Ovary (tissue), 3 donors: ENCODE measurements at regions not wholly inside any gene's neighbourhood (a gene's known extent, or its start where the extent isn't known, plus 50 kb on each side); places are given as distances from the start of the nearest gene placed in this dataset.

Source experiments
- EP300 ChIP-seq: sonication (generic); formaldehyde crosslinking; IDR thresholded peaks from one replicate; pipeline ENCODE4 v1.6.1; 2017; ENCODE audit warnings: antibody characterized with exemption
- POLR2A ChIP-seq: fragments of 450-650 bp; IDR thresholded peaks from one replicate; pipeline ENCODE4 v1.6.1; 2017; ENCODE audit warnings: antibody characterized with exemption, mild to moderate bottlenecking, moderate library complexity
- TF ChIP-seq, protein P1 (sequence below), 3 donors: fragments of 450-650 bp in 2 of 3; fragments of 200-600 bp in 1 of 3; IDR thresholded peaks; one replicate each; pipeline versions ENCODE4 v1.5.1 to v1.8.0; 2016 to 2022; ENCODE audit warnings: antibody characterized with exemption in 3 of 3, mild to moderate bottlenecking in 1 of 3
- donor health status: DM: no; HTN: no; CAD: no.

DNA sequence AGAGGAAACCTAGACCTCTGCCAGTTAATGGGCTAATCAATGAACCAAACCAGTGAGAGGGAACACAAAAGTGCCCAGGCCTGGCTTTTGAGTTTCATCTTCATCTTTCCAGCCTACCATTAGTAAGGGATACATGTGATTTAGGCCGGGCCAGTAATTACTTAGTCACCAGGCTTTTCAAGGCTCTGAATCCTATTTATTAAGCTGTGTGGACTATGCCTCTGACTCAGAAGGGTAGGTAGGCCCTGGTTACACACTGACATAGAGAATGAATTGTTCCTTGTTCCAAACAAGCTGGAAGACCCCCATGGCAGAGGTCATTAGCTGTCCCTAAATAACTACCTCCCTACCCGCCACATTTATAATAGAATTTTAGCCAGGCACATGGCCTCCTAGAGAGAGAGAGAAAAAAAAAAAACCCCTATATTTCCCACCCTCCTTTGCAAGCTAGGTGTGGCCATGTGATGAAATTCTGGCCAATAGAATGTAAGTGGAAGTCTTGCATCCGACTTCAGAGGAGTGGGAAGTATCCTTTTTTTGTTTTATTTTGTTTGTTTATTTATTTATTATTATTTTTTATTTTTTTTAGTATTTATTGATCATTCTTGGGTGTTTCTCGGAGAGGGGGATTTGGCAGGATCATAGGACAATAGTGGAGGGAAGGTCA lies 112.3 kb upstream of the BCOR start:
- TF ChIP-seq, protein P1, sequence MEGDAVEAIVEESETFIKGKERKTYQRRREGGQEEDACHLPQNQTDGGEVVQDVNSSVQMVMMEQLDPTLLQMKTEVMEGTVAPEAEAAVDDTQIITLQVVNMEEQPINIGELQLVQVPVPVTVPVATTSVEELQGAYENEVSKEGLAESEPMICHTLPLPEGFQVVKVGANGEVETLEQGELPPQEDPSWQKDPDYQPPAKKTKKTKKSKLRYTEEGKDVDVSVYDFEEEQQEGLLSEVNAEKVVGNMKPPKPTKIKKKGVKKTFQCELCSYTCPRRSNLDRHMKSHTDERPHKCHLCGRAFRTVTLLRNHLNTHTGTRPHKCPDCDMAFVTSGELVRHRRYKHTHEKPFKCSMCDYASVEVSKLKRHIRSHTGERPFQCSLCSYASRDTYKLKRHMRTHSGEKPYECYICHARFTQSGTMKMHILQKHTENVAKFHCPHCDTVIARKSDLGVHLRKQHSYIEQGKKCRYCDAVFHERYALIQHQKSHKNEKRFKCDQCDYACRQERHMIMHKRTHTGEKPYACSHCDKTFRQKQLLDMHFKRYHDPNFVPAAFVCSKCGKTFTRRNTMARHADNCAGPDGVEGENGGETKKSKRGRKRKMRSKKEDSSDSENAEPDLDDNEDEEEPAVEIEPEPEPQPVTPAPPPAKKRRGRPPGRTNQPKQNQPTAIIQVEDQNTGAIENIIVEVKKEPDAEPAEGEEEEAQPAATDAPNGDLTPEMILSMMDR (IDR thresholded peaks at IDR 0.05): no peak
- TF ChIP-seq POLR2A: no peak
- TF ChIP-seq EP300: no peak
